ENCODE measurements at regions not wholly inside any gene's neighbourhood (a gene's known extent, or its start where the extent isn't known, plus 50 kb on each side); places are given as distances from the start of the nearest gene placed in this dataset.

GRCh38 chr16:50864386-50864785 lies 122.5 kb downstream of the CYLD start:
- no peak for DNase-seq

GRCh38 chr16:50863644-50864144 lies 121.8 kb downstream of the CYLD start:
- DNase-seq, result no peak

GRCh38 chr16:50862818-50863643 lies 121.1 kb downstream of the CYLD start:
- DNase-seq, result no peak

- DNase-seq, result no peak
These were observed 120.1 kb downstream of the CYLD start for GRCh38 chr16:50861970-50862411.

- DNase-seq, result no peak
These were observed 119.6 kb downstream of the CYLD start for GRCh38 chr16:50861451-50861850.

- DNase-seq, result no peak
These were observed 117.9 kb downstream of the CYLD start for GRCh38 chr16:50859628-50860360.

GRCh38 chr16:50858877-50859627 lies 117.2 kb downstream of the CYLD start:
- no peak for DNase-seq

GRCh38 chr16:50858376-50858775 lies 116.5 kb downstream of the CYLD start:
- no peak for DNase-seq

- no peak for DNase-seq
These were observed 116.0 kb downstream of the CYLD start for GRCh38 chr16:50857881-50858280.

GRCh38 chr16:50856991-50857390 lies 115.1 kb downstream of the CYLD start:
- no peak for DNase-seq

- DNase-seq, result no peak
These were observed 111.4 kb downstream of the CYLD start for GRCh38 chr16:50853329-50853728.
